NCI-H1930 (cell line): ENCODE measurements at regions not wholly inside any gene's neighbourhood (a gene's known extent, or its start where the extent isn't known, plus 50 kb on each side); places are given as distances from the start of the nearest gene placed in this dataset.

Experiments used
- DNase-seq, 2 experiments: peaks; one replicate each; lab custom pipeline; 2025; lab: John Stamatoyannopoulos, UW

GRCh38 chr2:16121986-16122390 is 181.6 kb downstream of the MYCN start:
- DNase-seq = no peak

GRCh38 chr2:16121231-16121985 is 181.1 kb downstream of the MYCN start:
- DNase-seq = no peak

DNA sequence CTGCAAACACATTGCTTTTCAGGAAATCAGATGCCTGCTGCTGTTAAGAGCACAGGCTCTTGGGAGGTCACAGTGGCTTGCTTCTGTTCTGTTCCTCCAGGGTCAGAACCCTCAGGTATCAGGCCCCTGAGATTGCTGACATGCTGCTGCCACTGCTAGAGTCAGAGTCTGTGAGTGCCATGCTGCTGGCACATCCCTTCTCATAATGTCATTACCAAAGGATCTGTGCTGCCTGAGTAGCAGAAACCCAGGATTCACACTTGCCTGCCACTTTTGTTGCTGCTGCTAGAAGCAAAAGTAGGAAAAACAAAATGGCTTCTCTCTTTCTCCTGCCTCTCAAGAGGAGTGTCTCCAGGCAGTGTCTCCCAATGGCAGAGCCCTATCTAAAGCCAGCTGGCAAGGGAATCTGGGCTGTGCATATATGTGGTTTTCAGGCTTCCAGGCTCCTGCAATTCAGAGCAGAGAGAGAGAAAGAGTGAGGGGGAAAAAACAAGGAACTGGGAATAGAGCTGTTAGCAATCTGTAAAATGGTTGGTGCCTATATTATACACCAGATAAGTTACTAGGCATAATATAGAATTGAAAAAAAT is 180.3 kb downstream of the MYCN start:
- no peak for DNase-seq

- DNase-seq = no peak
Observed at GRCh38 chr2:16119741-16120140, 179.4 kb downstream of the MYCN start.

- DNase-seq = no peak
Observed at GRCh38 chr2:16118611-16119590, 178.6 kb downstream of the MYCN start.

GRCh38 chr2:16117791-16118610 is 177.7 kb downstream of the MYCN start:
- no peak for DNase-seq

- DNase-seq = no peak
Observed at GRCh38 chr2:16117021-16117700, 176.8 kb downstream of the MYCN start.

DNA sequence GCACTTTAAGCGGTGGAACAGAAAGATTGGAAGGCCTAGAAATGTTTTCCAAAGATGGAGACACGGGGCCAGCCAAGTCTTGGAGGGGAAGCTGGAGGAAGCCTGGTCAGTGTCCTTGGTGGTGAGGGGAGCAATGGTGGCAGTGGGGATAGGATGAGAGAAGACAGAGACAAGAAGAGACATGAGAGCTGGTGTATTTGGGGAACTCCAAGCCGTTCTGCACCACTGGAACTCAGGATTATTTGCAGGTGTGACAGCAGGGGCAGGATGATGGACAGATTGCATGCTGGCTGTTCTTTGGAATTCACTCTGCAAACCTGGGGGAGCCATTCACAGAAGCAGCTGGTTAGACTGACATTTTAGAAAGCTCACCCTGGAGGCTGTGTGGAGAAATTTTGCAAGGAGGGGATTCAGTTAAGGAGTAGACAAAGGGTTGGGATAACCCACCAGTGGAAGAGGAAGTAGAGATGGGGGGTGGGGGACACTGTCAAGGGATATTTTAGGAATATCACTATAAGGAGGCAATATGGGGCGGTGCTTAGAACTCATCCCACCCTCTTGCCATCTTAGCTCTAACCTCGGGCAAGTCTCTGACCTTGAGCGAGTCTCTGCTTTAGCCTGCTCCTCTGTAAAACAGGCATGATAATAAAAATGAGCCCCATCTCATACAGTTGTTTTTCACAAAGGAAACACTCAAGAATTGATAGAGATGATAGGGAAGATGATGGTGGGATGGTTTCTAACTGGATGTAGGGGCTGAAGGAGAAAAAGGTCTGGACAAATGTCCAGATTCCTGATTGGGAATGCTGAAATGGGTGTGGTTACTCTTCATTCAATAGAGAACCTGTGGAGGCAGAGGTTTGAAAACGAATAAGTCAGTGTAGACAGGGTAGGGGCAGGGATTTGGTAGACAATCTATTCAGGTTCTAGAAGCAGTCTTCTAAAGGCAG is 175.8 kb downstream of the MYCN start:
- no peak for DNase-seq

DNA sequence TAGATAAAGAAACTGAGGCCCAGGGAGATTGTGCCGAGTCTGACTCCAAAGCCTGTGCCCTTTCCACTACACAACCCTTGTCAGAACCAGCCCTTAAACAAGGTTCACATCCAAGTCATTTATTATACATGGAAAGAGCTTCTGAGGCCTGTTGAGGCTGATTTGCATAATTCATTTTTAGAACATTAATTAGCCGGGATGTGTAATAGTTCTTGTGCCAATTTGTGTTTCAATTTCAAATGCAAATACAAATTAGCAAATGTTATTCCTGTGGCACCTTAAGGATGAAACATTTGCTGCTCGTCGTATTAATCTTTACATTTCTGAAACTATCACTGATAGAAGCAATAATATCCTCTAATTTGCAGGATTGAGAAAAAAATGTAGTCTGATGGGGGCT is 174.9 kb downstream of the MYCN start:
- no peak for DNase-seq

DNA sequence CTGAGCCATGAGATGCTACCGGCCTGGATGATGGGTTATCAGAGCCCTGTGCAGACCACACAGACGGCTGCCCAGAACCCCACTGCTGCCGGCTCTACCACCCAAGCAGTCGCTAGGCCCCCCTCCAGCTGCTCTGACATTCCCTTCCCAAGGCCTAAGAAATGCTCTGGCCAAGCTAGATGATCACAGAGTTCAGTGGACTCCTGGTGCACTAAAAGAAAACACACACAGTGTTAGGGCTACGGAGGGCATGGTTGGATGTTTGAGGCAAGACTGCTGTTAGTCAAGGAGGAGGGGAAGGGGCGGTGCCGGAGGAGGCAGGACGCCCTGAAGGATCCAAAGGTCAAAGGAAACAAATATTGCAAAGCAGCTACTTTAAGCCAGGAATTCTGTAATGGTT is 174.5 kb downstream of the MYCN start:
- DNase-seq = no peak

DNA sequence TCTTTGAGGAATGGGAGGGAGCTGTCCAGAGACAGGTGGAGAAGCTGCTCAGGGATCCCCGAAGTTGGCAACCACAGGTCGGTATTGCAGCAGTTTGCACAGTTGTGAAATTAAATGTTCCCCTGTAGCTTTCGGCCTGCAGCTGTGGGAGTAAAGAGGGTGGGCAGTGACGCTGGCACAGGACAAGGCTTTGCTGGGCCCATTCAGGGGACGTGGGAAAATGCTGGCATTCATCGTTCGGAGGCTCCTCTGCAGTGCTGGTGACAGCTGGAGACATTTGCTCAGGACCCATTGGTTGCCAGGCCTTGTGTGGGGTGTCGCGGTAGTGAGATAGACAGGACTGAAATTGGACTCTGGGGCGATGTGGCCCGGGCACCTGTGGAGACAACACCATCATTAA is 173.7 kb downstream of the MYCN start:
- no peak for DNase-seq

DNA sequence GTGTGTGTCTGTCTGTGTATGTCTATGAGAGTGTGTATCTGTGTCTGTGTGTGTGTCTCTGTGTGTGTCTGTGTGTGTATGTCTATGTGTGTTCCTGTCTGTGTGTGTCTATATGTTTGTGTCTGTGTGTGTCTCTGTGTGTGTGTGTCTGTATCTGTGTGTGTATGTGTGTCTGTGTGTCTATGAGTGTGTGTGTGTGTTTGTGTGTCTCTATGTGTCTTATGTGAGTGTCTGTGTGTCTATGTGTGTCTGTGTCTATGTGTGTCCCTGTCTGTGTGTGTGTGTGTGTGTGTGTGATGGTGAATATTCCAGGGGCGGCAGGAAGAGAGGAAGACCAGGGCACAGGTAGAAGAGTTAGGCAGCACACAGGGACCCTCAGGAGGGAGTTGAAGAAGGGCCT is 173.2 kb downstream of the MYCN start:
- DNase-seq = no peak

DNA sequence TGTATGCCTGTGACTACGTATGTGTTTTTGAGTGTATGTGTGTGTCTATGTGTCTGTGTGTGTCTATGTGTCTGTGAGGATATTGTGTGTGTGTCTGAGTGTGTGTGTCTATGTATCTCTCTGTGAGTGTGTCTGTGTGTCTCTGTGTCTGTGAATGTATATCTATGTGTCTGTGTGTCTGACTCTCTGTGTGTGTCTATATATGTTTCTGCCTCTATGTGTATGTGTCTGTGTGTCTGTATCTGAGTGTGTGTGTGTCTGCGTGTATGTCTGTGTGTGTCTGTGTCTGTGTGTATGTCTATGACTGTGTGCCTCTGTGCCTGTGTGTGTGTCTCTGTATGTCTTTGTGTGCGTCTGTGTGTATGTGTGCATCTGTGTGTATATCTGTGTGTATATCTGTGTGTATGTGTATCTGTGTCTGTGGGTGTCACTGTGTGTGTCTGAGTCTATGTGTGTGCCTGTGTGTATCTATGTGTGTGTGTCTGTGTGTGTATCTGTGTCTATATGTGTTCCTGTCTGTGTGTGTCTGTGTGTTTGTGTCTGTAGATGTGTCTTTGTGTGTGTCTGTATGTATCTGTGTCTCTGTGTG is 172.7 kb downstream of the MYCN start:
- DNase-seq = no peak

DNA sequence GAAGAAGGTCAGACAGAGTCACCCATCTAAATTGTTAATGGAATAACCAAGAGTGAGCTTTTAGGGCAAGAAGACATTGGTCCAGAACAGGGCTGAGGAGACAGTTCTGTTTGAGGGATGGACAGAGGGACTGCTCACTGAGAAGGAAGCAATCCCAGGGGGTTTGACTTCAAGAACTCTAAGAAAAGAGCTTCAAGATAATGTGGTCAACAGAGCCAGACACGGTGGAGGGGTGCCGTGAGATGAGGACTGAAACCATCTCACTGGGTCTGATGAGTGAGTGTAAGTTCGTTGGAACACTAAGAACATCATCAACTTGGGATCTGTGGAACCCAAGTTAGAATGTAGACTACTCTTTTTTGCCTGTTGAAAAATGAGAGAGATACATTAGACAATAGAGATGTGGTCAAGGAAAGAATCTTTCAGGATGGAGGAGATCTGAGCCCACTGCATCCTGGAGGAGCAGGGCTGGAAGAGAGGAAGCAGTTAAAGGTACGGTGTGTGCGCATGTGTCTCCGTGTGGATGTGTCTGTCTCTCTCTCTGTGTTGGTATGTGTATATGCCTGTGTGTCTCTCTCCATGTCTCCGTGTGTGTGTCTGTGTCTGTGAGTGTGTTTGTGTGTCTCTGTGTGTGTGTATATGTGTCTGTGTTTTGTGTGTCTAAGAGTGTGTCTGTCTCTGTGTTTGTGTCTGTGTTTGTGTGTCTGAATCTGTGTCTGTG is 172.1 kb downstream of the MYCN start:
- DNase-seq = no peak

GRCh38 chr2:16111838-16112210 is 171.5 kb downstream of the MYCN start:
- no peak for DNase-seq

GRCh38 chr2:16109821-16110310 is 169.5 kb downstream of the MYCN start:
- DNase-seq = no peak

- no peak for DNase-seq
Observed at GRCh38 chr2:16109368-16109820, 169.0 kb downstream of the MYCN start.

- no peak for DNase-seq
Observed at GRCh38 chr2:16107246-16107645, 166.9 kb downstream of the MYCN start.

GRCh38 chr2:16106619-16107018 is 166.3 kb downstream of the MYCN start:
- DNase-seq = no peak
